NCI-H524 treated with DMSO at 0.1 percent for 48 hours (cell line): ENCODE measurements at regions not wholly inside any gene's neighbourhood (a gene's known extent, or its start where the extent isn't known, plus 50 kb on each side); places are given as distances from the start of the nearest gene placed in this dataset.

ENCODE experiments used
- DNase-seq: peaks from one replicate; lab custom pipeline; 2025; lab: John Stamatoyannopoulos, UW

DNA sequence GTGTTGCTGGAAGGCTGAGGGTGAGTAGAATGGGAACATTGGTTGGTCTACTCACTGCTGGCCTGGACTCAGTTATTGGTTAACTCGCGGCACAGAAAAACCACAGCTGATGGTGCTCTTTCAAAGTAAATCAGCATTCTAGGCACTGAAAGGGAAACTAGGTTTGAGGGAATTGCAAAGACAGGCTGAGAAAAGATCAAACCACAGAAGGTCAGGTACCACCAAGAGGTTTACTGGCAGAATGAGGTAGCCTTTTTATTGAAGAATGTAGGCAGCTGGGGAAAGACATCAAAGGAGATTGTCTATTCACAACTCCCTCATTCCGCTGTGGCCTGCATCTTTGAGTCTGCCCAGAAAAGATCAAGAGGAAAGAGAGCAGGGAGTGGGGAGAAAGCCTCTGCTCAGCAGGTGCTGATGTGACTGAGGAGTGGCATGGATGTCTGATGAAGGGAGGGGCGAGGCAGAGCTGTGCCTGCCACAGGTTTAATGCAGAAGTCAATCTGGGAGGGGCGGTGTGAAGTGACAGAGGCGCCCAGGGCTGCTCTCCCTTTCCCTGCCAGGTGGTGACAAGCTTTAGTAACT lies 255.5 kb downstream of the MAN2A1 start:
- no peak for DNase-seq

DNA sequence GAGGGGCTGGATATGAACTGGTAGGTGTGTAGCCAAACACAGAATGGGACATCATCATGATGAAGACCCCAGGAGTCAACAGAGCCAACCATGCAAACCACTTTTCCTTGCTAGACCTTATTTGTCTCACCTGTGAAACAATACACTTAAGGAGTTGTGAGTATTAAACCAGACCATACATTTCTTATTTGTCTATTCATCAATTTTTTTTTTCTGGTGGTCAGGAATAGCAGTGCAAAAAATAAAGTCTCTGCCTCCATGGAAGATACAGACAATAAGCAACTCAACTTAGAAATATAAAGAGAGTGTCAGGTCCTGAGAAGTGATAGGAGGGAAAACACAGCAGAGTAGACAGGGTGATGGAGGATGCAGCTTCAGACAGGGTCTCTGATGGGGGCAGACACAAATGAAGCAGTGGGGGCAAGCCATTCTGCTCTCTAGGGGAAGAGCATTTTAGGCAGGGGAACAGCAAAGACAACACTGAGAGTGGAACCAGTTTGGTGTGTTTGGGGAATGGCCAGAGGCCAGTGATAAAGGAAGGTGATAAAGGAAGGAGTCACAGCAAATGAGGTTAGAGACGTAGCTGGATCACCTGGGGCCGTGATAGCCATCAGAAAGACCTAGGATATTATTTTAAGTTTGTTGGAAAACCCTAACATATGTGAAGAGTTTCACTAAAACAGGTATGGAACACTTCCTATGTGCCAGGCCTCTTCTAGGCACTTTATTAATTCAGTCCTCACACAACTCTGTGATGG lies 256.2 kb downstream of the MAN2A1 start:
- no peak for DNase-seq

DNA sequence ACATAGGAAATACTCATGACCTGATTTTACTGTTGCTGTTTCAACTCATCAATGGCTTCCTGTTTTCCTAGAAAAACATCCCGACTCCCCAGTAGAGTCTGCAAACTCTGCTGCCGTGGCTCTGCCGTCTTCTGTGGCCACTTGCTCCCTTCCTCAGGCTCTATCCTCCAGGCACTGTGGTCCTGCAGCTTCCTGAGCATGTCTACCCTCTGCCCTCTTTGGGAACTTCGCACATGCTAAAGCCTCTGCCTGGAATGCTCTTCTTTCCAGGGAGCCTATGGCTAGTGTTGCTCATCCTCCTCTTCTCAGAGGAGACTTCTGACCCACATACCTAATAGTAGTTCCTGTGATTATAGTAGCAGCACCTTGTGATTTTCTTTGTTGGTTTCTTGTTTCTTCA lies 256.9 kb downstream of the MAN2A1 start:
- no peak for DNase-seq

DNA sequence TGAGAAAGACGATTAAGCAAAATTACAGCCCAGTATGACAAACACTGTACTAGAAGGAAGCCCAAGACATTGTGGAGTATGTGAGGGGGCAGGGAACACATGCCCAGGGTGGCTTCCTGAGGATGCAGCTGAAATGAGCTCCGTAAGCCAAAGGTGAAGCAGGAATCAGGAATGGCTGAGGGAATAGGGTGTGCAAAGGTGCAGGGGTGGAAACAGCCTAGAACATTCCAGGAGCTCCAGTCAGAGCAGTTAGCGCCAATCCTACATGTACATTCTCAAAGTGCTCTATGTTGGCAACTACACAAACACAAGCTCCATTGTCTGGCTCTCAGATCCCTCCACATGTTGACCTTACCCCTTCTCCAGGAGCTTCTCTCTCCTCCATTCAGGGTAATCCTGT lies 257.9 kb downstream of the MAN2A1 start:
- DNase-seq = no peak

DNA sequence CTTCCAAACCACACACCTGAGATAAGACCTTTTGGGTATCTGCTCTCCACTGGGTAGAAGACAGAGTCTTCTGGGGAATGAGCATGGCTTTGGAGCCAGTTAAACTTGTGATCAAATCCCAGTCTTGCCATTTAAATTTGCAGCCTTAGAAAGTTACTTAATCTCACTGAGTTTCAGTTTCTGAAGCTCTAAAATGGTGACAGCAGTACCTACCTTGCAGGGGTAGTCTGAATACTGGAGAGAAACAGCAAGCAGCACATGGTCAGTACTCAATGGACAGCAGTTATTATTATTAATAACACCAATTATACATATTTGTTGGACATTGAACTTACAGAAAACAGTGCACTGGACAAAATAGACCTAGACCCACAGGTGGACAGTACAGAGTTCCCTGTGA lies 260.9 kb downstream of the MAN2A1 start:
- DNase-seq = no peak

DNA sequence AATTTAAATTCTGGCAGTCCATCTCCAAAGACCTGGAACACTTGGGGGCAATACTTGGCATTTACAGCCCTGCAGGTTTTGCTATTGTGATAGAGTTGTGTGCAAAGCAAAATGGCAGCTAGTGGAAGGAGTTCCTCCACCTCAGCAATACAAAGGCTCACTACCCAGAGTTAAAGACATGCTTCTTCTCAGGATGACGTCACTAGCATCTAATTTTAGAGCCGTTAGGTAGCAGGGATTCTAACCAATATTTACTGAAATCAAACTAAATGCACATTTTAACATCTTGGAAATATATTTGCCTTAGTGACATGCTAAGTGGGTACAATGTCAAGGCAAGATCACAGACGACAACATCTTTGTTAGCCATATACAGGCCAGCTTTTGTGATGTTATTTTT lies 261.6 kb downstream of the MAN2A1 start:
- no peak for DNase-seq

DNA sequence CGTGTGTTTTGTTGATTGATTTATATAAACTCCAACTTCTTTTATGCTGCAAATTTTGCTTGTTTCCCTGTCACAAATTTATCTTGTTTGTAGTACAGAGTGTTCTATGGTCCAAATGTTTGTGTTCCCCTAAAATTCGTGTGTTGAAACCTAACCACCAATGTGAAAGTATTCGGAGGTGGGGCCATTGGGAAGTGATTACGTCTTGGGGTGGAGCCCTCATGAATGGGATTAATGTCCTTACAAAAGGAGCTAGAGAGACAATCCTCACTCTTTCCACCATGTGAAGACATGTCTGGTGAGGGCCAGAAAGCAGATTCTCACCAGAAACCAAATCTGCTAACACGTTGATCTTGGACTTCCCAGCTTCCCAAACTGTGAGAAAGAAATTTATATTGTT lies 262.0 kb downstream of the MAN2A1 start:
- DNase-seq = no peak

DNA sequence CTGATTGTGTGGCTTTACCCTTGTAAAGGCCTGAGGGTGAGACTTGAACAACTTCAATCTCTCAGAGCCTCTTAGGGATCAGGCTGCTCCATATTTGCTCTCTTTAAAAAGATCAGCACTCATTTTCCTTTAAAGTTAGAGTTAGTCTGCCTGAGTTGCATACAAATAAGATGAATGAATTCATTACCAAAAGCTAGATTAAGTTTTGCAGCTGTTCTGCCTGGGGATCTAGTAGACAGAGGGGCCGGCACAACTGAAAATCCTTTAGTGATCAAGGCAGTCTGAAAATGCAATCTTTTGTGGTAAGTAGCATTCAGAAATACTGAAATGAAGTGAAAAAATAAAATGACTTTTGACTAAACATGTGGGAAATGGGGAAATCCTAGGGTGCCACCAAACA lies 264.0 kb downstream of the MAN2A1 start:
- no peak for DNase-seq

DNA sequence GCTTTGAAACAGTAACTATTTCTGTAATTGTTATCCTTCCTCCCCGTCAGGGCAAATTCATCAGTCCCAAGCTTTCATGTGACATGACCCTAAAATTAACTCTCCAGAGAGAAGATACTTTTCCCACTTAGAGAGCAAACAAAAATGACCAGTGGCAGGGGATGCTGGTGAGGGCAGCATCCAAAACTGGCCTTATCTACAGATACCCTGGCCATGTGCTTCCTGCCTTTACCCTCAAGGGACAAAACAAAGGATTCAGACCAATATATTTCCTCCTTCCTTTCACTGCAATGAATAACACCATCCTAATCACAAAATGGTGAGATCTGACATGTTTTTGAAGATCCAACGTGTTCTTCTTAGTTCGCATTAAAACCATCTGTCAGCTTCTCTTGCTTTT lies 267.2 kb downstream of the MAN2A1 start:
- DNase-seq = no peak

DNA sequence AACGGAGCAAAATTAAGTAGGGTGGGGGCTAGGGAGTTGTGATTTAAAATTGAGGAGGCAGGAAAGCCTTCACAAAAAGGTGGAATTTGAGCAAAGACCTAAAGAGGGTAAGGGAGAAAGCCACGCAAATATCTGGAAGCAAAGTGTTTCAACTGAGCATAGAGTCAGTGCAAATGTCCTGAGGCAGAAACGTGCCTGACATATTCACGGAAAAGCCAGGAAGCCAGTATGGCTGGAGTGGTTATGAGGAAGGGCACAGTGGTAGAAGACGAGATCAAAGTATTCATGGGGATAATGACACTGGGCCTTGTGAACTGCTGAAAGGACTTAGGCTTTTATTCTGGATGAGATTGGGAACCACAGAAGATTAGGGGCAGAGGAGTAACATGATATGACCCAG lies 268.4 kb downstream of the MAN2A1 start:
- DNase-seq = no peak

DNA sequence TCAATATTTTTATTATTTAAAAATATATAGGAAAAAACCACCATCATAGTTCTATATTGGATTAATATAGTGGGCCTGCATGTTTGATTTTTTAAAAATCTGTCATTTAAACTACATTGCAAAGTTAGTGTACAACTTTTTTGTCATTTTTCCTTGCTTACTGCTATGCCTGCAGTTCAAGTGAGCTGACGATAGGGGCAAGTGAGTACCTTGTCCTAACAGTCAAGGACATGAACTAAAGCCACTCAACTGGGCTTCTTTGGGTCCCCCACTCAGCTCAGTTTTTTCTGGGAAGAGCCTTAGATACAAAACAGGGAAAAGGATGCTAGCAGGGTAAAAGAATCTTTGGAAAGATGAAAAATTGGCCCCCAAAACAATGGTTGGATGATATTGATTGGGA lies 269.9 kb downstream of the MAN2A1 start:
- no peak for DNase-seq

DNA sequence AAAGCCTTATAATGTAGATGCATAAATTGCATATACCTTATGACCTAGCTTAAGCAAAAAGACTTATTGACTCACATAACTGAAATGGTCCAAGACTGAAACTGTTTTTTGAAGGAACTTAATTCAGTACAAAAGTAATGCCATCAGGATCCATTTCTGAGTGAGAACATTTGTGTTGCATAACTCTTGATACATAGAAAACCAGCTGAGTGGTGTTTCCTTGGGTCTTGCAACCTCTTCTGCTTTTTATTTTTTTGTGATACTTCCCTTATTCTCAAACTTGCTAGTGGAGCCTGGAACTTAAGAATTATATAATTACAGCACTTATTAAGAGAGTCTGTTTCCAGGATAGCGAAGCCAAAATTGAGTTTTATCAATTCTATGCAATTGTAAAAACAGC lies 272.0 kb downstream of the MAN2A1 start:
- no peak for DNase-seq

DNA sequence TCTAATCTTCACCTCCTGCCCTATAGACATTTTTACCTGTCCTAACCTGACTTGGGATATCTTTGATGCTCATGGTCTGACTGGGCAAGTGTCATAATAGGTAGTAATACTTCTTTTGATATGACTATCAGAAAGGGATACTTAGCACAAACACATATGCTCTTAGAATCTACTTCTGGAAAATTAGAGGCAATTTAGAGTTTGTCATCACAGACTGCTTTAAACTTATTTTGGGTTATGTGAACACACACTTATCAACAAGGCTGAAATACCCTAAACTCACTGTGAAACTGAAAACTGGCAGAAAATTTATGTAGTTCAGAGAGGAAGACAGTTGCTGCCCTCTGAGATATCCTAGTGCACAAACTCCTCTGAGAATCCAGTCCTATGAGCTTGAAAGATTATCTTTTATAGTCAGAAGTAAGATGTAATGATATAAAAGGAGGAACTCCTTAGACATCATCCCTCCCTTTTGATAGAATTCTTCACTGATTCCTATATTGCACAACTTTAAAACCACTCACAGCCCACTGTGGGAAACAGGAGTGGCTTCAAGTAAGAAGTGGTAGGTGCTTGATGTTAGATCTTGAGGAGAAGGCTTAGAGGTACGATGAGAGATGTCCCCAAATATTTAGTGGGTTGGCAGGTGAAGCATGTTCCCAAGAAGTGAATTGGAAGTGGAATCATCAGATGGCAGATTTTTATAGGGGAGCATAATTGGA lies 273.3 kb downstream of the MAN2A1 start:
- no peak for DNase-seq

DNA sequence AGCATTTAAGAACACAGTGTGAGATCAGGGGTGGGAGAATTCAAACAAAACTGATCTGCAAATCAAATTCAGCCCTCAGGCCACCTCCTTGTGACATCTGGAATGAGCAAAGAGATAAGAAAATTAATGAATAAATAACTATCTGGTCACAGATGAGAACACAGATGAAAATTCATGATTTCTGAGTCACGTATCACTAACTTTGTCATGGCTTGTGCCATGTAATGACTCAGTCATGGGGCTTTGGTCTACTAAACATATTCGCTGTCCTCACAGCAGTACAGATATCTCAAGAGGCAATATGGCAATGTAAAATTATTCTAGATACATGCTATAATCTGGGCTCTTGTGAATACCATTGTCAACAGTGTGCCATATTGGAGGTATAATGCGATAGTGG lies 274.4 kb downstream of the MAN2A1 start:
- no peak for DNase-seq

DNA sequence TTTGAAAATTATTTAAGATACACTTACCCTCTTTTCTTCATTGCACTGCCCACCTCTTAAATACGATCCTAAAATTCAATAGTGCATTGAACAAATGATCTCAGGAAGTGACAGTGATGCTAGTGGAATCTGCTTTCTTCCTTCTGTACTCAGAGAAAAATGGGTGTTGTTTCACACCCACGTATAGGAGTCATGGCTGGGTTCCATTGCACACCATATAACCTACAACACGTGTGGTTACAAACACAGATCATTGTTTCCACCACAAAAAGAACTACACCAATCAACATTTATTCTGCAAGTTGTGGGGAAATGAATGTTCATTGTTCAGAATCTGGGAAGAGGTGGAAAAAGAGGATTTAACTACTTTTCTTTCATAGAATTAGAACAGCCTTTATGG lies 275.9 kb downstream of the MAN2A1 start:
- no peak for DNase-seq

DNA sequence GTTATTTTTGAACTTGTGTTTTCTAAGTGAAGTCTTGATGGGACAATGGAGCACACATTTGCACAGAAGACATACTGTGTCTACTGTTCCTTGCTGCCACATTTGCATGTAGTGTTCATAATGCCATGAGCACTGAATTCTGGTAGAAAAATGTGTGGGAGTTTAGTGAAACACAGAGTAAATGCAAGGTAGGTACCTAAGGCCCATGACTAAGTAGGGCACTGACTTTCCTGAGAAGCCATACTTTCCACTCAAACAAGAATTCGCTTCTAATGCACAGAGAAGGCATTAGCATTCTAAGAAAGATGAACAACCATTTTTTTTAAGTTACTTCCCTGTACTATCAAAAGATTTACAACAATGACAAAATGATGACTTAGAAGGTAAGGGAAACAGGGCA lies 282.2 kb downstream of the MAN2A1 start:
- no peak for DNase-seq

DNA sequence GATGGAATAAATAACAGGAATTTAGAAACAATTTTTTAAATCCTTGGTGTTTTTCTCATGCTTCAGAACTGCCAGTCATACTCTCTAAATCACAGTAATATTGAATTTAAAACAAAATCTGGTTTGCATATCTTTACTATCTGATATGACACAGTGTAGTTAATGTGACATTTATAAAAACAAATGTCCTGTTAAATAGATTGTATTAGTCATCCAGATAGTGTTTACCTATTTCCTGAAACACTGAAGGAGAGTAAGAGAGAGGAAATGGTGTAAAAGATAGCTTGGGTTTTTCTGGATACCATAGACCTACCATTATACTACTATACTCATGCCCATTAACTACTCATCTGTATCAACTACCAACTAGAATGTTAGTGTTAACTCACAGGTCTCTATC lies 292.3 kb downstream of the MAN2A1 start:
- DNase-seq = no peak

DNA sequence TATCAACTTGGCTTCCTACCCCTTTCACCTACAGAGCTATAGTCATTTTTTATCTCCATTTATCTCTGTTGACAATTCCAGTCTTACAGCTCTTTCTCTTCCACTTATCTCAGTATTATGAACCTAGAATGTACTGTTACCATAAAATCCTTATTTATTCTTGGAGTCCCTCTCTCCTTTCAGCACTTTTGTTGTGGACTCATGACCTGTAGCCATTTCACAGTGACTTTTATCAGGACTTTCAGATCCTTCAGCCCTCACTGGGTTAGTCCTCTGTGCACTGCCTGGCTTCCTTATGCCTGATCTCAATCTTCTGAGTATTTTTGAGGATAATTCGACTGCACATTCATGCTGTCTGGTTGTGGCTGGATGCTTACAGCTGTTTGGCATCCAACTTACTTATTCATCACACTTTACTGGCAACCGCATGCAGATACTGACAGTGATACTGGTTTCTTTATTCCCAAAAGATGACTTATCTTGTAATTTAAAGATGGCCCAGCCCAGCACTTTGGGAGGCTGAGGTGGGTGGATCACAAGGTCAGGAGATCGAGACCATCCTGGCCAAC lies 293.3 kb downstream of the MAN2A1 start:
- DNase-seq = no peak

DNA sequence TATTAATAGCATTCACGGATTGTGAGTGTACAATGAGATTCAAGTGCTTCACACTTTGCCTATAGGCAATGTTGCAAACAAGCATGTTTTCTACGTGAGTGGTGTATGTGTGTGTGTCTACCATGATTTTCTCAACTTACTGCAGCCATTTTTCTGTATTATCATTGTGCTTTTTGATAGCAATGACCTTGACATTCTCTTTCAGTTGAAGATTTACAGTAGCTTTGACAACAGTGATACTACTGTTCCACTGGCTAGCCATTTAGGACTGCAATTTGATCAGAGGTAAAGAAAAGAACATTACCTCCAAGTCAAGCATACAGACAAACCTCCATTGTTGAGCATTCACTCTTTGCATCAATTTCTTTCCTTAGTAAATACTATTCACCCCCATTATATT lies 297.0 kb downstream of the MAN2A1 start:
- DNase-seq = no peak

DNA sequence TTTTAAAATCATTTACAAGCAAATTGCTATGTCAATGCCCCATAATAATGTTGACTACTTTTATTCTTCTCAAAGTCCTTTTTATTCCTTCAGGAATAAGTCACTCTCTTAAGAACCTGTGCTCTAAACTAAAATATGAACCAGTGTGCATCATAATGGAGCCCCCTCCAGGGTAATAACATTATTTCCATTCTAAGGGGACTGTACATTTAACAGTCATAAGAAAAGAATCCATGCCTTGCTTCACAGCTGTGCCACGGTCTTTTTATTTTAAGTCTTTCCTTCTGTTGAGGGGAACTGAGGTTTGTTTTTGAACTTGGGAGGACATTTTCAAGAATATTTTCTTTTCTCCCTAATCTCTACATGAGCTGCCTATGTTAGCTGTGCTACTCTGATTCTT lies 297.6 kb downstream of the MAN2A1 start:
- no peak for DNase-seq

DNA sequence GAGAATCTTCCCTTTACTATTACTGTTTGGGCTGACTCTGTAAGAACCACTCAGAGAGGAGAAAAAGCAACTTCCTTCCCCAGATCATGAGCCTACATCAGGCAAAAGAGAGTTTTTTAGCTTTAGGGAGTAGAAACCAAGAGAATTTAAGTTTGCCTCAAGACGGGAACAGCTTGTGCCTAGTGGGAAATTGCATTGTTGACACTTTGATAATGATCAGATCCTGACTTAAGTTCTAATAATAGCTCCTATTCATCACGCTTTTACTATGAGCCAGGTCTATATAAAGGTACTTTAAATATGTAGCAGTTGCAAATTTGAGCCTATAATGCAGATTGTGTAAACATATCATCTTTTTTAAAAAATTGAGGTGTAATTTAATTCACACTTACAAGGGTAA lies 298.2 kb downstream of the MAN2A1 start:
- no peak for DNase-seq

DNA sequence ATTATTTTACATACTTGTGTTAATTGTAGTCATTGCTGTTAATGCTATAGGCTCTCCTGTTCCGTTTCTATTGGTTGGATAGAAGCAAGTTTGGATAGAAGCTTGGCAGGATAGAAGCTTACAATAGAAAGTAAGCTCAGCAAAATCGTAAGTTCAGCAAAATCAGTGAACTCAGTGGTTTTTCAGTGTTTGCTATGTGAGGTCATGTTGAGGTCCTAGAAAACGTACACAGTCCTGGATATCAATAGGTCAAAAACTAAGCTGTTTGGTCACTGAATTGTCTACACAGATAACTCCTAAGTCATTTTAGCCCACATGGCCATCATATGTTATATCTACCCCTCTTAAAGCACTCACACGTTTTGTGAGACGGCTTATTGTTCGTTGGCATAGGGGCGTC lies 299.4 kb downstream of the MAN2A1 start:
- no peak for DNase-seq
